IMR-90 (cell line): ENCODE measurements at regions not wholly inside any gene's neighbourhood (a gene's known extent, or its start where the extent isn't known, plus 50 kb on each side); places are given as distances from the start of the nearest gene placed in this dataset.

Source experiments
- ATAC-seq: fragments of 200-7000 bp; cut with Tn5 transposase; 2 replicates; pipeline ENCODE4 v1.9.1; 2020; ENCODE audit warnings: low read depth, mild to moderate bottlenecking, moderate library complexity
- BruUV-seq: library from RNA; stranded (reverse); fragments of 400-500 nt; replicated peaks from 2 replicates; lab custom pipeline; 2021; lab: Mats Ljungman, UMichigan
- CTCF ChIA-PET: fragments of 300-600 bp; formaldehyde crosslinking; extraction: SDS; loops from one replicate; lab custom pipeline; 2021; ENCODE audit warnings: antibody characterized with exemption; lab: Yijun Ruan, JAX
- POLR2A ChIA-PET: fragments of 300-600 bp; sonication (Branson Sonifier 250); formaldehyde crosslinking; loops from one replicate; lab custom pipeline; 2022; ENCODE audit warnings: antibody characterized with exemption; ENCODE audit not compliant: unreplicated experiment; lab: Charles Lee
- DNase-seq: peaks from one replicate; pipeline ENCODE4 v3.0.0; 2013
- H2AFZ ChIP-seq: replicated peaks from 2 replicates; pipeline ENCODE3; 2013; ENCODE audit warnings: low read length, mild to moderate bottlenecking; ENCODE audit not compliant: poor library complexity
- H2AK5ac ChIP-seq: 2 replicates; pipeline ENCODE4 v1.6.1; 2013; ENCODE audit warnings: low read depth, low read length, inconsistent platforms
- H2AK9ac ChIP-seq: replicated peaks from 2 replicates; pipeline ENCODE3; 2013; ENCODE audit warnings: mild to moderate bottlenecking, low read depth, low read length, moderate library complexity; ENCODE audit not compliant: poor library complexity
- H2BK120ac ChIP-seq: 2 replicates; pipeline ENCODE4 v1.6.1; 2013; ENCODE audit warnings: low read depth, low read length, inconsistent platforms
- H2BK15ac ChIP-seq: 3 replicates; pipeline ENCODE4 v1.6.1; 2013; ENCODE audit warnings: low read depth, low read length, inconsistent platforms
- H2BK20ac ChIP-seq: 2 replicates; pipeline ENCODE4 v1.6.1; 2013; ENCODE audit warnings: low read depth, mild to moderate bottlenecking, inconsistent platforms, low read length, moderate library complexity
- H2BK5ac ChIP-seq: 2 replicates; pipeline ENCODE4 v1.6.1; 2013; ENCODE audit warnings: mild to moderate bottlenecking, low read depth, low read length, inconsistent platforms; ENCODE audit not compliant: poor library complexity, severe bottlenecking
- H3K14ac ChIP-seq: replicated peaks from 2 replicates; pipeline ENCODE4 v1.6.1; 2013; ENCODE audit warnings: low read depth, low read length, inconsistent platforms
- H3K18ac ChIP-seq: 2 replicates; pipeline ENCODE4 v1.6.1; 2013; ENCODE audit warnings: low read depth, low read length, control low read depth
- H3K23ac ChIP-seq: 2 replicates; pipeline ENCODE4 v1.6.1; 2013; ENCODE audit warnings: low read depth, low read length, inconsistent platforms
- H3K27ac ChIP-seq: 2 replicates; pipeline ENCODE4 v1.5.1; 2013; ENCODE audit warnings: mild to moderate bottlenecking, control low read depth, low read length; ENCODE audit not compliant: insufficient read depth
- H3K27me3 ChIP-seq: 2 replicates; pipeline ENCODE4 v1.6.1; 2013; ENCODE audit warnings: low read length; ENCODE audit not compliant: control insufficient read depth, insufficient read depth
- H3K36me3 ChIP-seq: 2 replicates; pipeline ENCODE4 v1.6.1; 2013; ENCODE audit warnings: low read length, mixed read lengths; ENCODE audit not compliant: control insufficient read depth, insufficient read depth
- H3K4ac ChIP-seq: 2 replicates; pipeline ENCODE4 v1.6.1; 2013; ENCODE audit warnings: low read depth, low read length, inconsistent platforms
- H3K4me1 ChIP-seq: 2 replicates; pipeline ENCODE4 v1.6.1; 2013; ENCODE audit warnings: low read length, mixed read lengths; ENCODE audit not compliant: control insufficient read depth, insufficient read depth
- H3K4me2 ChIP-seq: 2 replicates; pipeline ENCODE4 v1.6.1; 2013; ENCODE audit warnings: low read depth, mild to moderate bottlenecking, control low read depth, low read length, moderate library complexity
- H3K4me3 ChIP-seq: 2 replicates; pipeline ENCODE4 v1.5.1; 2013; ENCODE audit warnings: low read depth, mild to moderate bottlenecking, control low read depth, low read length, moderate library complexity; ENCODE audit not compliant: insufficient read depth
- H3K56ac ChIP-seq: 2 replicates; pipeline ENCODE4 v1.6.1; 2013; ENCODE audit warnings: low read length, inconsistent platforms; ENCODE audit not compliant: insufficient read depth; ENCODE audit errors: extremely low read depth
- H3K79me1 ChIP-seq, 2 experiments: 2 replicates each; pipeline ENCODE4 v1.6.1; 2013; ENCODE audit warnings: low read length in 2 of 2, inconsistent platforms in 1 of 2, low read depth in 1 of 2
- H3K9ac ChIP-seq: 2 replicates; pipeline ENCODE4 v1.6.1; 2013; ENCODE audit warnings: low read depth, low read length, control low read depth
- H3K9me1 ChIP-seq: 2 replicates; pipeline ENCODE4 v1.6.1; 2013; ENCODE audit warnings: low read length, inconsistent platforms; ENCODE audit not compliant: insufficient read depth
- H3K9me3 ChIP-seq: 2 replicates; pipeline ENCODE4 v1.6.1; 2013; ENCODE audit warnings: low read length; ENCODE audit not compliant: control insufficient read depth, insufficient read depth
- H4K20me1 ChIP-seq: 2 replicates; pipeline ENCODE4 v1.6.1; 2013; ENCODE audit warnings: low read length, inconsistent platforms; ENCODE audit not compliant: insufficient read depth
- H4K5ac ChIP-seq: 2 replicates; pipeline ENCODE4 v1.6.1; 2013; ENCODE audit warnings: mild to moderate bottlenecking, low read depth, low read length, control low read depth
- H4K8ac ChIP-seq, 2 experiments: 2 replicates each; pipeline ENCODE4 v1.6.1; 2013; ENCODE audit warnings: low read depth in 2 of 2, low read length in 2 of 2, control low read depth in 1 of 2, inconsistent platforms in 1 of 2
- H4K91ac ChIP-seq: 2 replicates; pipeline ENCODE4 v1.6.1; 2013; ENCODE audit warnings: low read depth, low read length, inconsistent platforms; ENCODE audit not compliant: insufficient read depth
- BHLHE40 ChIP-seq: fragments of 150-350 bp; IDR thresholded peaks from 2 replicates; pipeline ENCODE4 v1.6.1; 2016; ENCODE audit warnings: mild to moderate bottlenecking, low read depth, low read length
- CEBPB ChIP-seq: IDR thresholded peaks from 2 replicates; pipeline ENCODE4 v1.6.1; 2012; ENCODE audit warnings: low read depth, low read length, improper control_type of control experiment
- CHD1 ChIP-seq: IDR thresholded peaks from 2 replicates; pipeline ENCODE4 v1.6.1; 2012; ENCODE audit warnings: low read depth, low read length, improper control_type of control experiment
- FOS ChIP-seq: fragments of 150-350 bp; IDR thresholded peaks from 2 replicates; pipeline ENCODE4 v1.6.1; 2016; ENCODE audit warnings: low read depth, low read length
- MAFK ChIP-seq: IDR thresholded peaks from 2 replicates; pipeline ENCODE4 v1.6.1; 2012; ENCODE audit warnings: low read depth, low read length, improper control_type of control experiment
- MAZ ChIP-seq: IDR thresholded peaks from 2 replicates; pipeline ENCODE4 v1.6.1; 2012; ENCODE audit warnings: low read depth, mild to moderate bottlenecking, low read length, improper control_type of control experiment, moderate library complexity, borderline replicate concordance
- MXI1 ChIP-seq: IDR thresholded peaks from 2 replicates; pipeline ENCODE4 v1.6.1; 2012; ENCODE audit warnings: low read depth, mild to moderate bottlenecking, low read length, moderate library complexity, borderline replicate concordance
- NFE2L2 ChIP-seq: fragments of 150-350 bp; IDR thresholded peaks from 2 replicates; pipeline ENCODE4 v1.6.1; 2016; ENCODE audit warnings: low read depth, mild to moderate bottlenecking, low read length
- POLR2A ChIP-seq: IDR thresholded peaks from 2 replicates; pipeline ENCODE4 v1.6.1; 2012; ENCODE audit warnings: mild to moderate bottlenecking, low read depth, low read length
- RAD21 ChIP-seq: IDR thresholded peaks from 2 replicates; pipeline ENCODE4 v1.6.1; 2012; ENCODE audit warnings: low read length, improper control_type of control experiment
- RCOR1 ChIP-seq: IDR thresholded peaks from 2 replicates; pipeline ENCODE4 v1.6.1; 2012; ENCODE audit warnings: mild to moderate bottlenecking, low read length, improper control_type of control experiment; ENCODE audit not compliant: insufficient replicate concordance
- RFX5 ChIP-seq: IDR thresholded peaks from 2 replicates; pipeline ENCODE4 v1.8.0; 2012; ENCODE audit warnings: low read depth, mild to moderate bottlenecking, low read length, moderate library complexity
- SMC3 ChIP-seq: fragments of 150-350 bp; IDR thresholded peaks from 2 replicates; pipeline ENCODE4 v1.6.1; 2016; ENCODE audit warnings: low read depth, mild to moderate bottlenecking, antibody characterized with exemption, low read length, moderate library complexity
- USF2 ChIP-seq: fragments of 150-350 bp; IDR thresholded peaks from 2 replicates; pipeline ENCODE4 v1.6.1; 2017; ENCODE audit warnings: mild to moderate bottlenecking, antibody characterized with exemption, low read length, low read depth
- WGBS, 2 experiments: methylation state at CpG; one replicate each; pipeline versions ENCODE4 v1.1.5 to v1.1.7; 2013; ENCODE audit warnings: missing lambda C conversion rate in 2 of 2; ENCODE audit not compliant: insufficient read length in 1 of 2; ENCODE audit errors: extremely low coverage in 2 of 2; 5-methylcytosine and 5-hydroxymethylcytosine counted together
- dilution Hi-C: fragments of 300-500 bp; cut with HindIII; formaldehyde crosslinking; loops from one replicate; pipeline ENCODE4 v1.14.3; 2018; ENCODE audit warnings: low sequenced_read_pairs; ENCODE audit not compliant: unreplicated experiment
- in situ Hi-C: fragments of 300-500 bp; cut with MboI; formaldehyde crosslinking; loops from 3 replicates; pipeline ENCODE4 v1.14.3; 2019; ENCODE audit warnings: low sequenced_read_pairs, inconsistent platforms, mixed read lengths
- intact Hi-C: fragments of 100-400 bp; cut with micrococcal nuclease; formaldehyde crosslinking; loops from 2 replicates; pipeline ENCODE4 v1.10.0; 2022
- TF ChIP-seq, protein P1 (sequence below): conservative IDR thresholded peaks from 2 replicates; pipeline ENCODE4 v1.5.1; 2012; ENCODE audit warnings: mild to moderate bottlenecking, low read depth, low read length, improper control_type of control experiment
- TF ChIP-seq, protein P2 (sequence below): fragments of 150-350 bp; IDR thresholded peaks from 2 replicates; pipeline ENCODE4 v1.6.1; 2016; ENCODE audit warnings: low read depth, mild to moderate bottlenecking, low read length, moderate library complexity, borderline replicate concordance

DNA sequence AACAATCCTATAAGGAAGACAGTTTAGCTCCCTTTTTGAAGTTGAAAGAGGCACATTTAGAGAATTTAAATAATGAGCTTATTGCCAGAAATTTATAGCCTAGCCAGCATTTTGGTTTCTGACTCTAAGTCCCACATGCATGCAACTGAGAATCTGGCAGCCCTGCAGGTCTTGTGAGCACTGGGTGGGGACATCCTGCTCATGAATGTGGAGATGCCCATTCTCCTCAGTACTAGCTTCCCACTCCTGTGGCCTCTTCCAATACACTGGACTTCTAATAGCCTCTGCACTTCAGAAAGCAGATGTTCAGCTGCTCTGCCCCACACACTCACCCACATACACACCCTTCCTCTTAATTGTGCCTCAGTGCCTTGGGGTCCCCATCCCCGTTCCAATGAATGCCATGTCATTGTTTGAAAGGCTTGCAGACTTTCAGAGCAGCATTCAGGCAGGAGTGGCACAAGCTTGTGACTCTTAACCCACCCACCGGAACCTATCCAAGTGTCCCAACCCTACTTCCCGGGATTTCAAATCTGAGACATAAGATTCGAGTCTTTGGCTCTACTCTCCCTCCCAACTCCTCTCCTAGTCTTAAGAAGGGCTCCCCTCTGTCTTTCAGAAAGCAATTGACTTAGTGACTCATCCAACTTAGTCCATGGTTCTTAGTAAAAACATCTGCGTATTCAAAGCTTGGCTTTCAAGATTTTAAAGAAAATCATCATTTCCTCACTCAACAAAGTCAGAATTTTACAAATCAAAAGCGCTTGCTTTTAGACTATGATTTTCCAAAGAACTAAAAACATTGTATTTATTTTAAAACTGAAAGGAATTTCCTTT is 80.0 kb upstream of the FREM2 start:
- H3K9ac ChIP-seq = no peak overlapping the region
- no peaks in the 10 kb centered on the region for H3K27me3 ChIP-seq
- H4K20me1 ChIP-seq = no peaks in the 10 kb centered on the region
- ChIA-PET POLR2A (no interaction called here), CTCF (no interaction called here)
- H3K4me1 ChIP-seq = no peaks in the 10 kb centered on the region
- no peak overlapping the region for H3K27ac ChIP-seq
- H2AFZ ChIP-seq = no peak overlapping the region
- no peak overlapping the region for H4K91ac ChIP-seq
- no peaks in the 10 kb centered on the region for H3K9me1 ChIP-seq
- no peak overlapping the region for H4K5ac ChIP-seq
- in situ Hi-C loops = no loop called here
- no peak overlapping the region for H3K56ac ChIP-seq
- no peak overlapping the region for H3K4me3 ChIP-seq
- H4K8ac ChIP-seq = no peak overlapping the region
- dilution Hi-C loops = no loop called here
- H3K9me3 ChIP-seq = no peaks in the 10 kb centered on the region
- no peak overlapping the region for H2AK9ac ChIP-seq
- no peak overlapping the region for H3K14ac ChIP-seq
- H3K18ac ChIP-seq = no peak overlapping the region
- no peak overlapping the region for H2BK20ac ChIP-seq
- H2BK5ac ChIP-seq = no peak overlapping the region
- no peak overlapping the region for H3K23ac ChIP-seq
- no peaks in the 10 kb centered on the region for H3K36me3 ChIP-seq
- WGBS, 2 experiments = 72% methylated on average over 3 of the region's 6 CpGs; no CpG with 5 or more reads in 1 of the 2 experiments
- no peak overlapping the region for H3K4ac ChIP-seq
- H3K4me2 ChIP-seq = no peak overlapping the region
- no peak overlapping the region for H2AK5ac ChIP-seq
- ATAC-seq (no peak), DNase-seq (no peak)
- TF ChIP-seq MXI1 = no peak
- no peak for TF ChIP-seq CEBPB
- TF ChIP-seq MAZ = no peak
- TF ChIP-seq BHLHE40 = no peak
- no peak for TF ChIP-seq NFE2L2
- TF ChIP-seq RCOR1 = no peak
- TF ChIP-seq SMC3 = no peak
- no peak for TF ChIP-seq USF2
- TF ChIP-seq, protein P1, sequence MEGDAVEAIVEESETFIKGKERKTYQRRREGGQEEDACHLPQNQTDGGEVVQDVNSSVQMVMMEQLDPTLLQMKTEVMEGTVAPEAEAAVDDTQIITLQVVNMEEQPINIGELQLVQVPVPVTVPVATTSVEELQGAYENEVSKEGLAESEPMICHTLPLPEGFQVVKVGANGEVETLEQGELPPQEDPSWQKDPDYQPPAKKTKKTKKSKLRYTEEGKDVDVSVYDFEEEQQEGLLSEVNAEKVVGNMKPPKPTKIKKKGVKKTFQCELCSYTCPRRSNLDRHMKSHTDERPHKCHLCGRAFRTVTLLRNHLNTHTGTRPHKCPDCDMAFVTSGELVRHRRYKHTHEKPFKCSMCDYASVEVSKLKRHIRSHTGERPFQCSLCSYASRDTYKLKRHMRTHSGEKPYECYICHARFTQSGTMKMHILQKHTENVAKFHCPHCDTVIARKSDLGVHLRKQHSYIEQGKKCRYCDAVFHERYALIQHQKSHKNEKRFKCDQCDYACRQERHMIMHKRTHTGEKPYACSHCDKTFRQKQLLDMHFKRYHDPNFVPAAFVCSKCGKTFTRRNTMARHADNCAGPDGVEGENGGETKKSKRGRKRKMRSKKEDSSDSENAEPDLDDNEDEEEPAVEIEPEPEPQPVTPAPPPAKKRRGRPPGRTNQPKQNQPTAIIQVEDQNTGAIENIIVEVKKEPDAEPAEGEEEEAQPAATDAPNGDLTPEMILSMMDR = no peak
- no peak for TF ChIP-seq CHD1
- TF ChIP-seq RAD21 = no peak
- no peak for TF ChIP-seq RFX5
- TF ChIP-seq FOS = no peak
- no peak for TF ChIP-seq POLR2A
- TF ChIP-seq, protein P2, sequence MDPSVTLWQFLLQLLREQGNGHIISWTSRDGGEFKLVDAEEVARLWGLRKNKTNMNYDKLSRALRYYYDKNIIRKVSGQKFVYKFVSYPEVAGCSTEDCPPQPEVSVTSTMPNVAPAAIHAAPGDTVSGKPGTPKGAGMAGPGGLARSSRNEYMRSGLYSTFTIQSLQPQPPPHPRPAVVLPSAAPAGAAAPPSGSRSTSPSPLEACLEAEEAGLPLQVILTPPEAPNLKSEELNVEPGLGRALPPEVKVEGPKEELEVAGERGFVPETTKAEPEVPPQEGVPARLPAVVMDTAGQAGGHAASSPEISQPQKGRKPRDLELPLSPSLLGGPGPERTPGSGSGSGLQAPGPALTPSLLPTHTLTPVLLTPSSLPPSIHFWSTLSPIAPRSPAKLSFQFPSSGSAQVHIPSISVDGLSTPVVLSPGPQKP = no peak
- TF ChIP-seq MAFK = no peak
- H3K79me1 ChIP-seq = no peaks in the 10 kb centered on the region
- H2BK15ac ChIP-seq = no peak overlapping the region
- intact Hi-C loops = no loop called here
- no TSS peak for BruUV-seq
- no peak overlapping the region for H2BK120ac ChIP-seq
